GM23248 (cell line): ENCODE measurements at regions not wholly inside any gene's neighbourhood (a gene's known extent, or its start where the extent isn't known, plus 50 kb on each side); places are given as distances from the start of the nearest gene placed in this dataset.

Experiments
- EZH2 ChIP-seq: fragments of 200-600 bp; sonication (generic); IDR thresholded peaks from 2 replicates; pipeline ENCODE4 v1.6.1; 2018; ENCODE audit warnings: antibody characterized with exemption, mild to moderate bottlenecking; ENCODE audit not compliant: insufficient read depth, poor library complexity, severe bottlenecking
- EZH2phosphoT487 ChIP-seq: fragments of 200-600 bp; sonication (generic); IDR thresholded peaks from 2 replicates; pipeline ENCODE4 v1.6.1; 2018; ENCODE audit warnings: antibody characterized with exemption, moderate library complexity, mild to moderate bottlenecking, low read depth; ENCODE audit not compliant: insufficient read depth

DNA sequence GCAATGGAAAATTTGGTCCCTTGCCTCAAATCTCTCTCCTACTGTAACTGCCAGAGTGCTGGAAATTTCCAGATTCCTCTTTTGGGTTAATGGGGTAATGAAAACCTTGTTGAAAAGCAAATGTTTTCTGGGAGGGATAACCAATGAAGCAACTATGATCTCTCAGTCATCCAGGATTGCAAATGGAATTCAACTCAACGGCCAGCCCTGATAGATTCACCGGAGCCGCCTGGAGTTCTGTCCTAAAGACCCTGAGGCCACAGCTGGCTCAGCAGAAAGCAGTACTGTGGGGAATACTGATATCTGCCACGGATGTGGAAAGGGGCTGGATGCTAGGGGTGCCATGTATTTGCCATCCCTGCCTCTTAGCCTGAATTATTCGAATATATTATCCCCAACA lies 167.8 kb downstream of the NRP2 start:
- TF ChIP-seq EZH2, result no peak
- no peak for TF ChIP-seq EZH2phosphoT487
